GM12891 (cell line): ENCODE measurements at regions not wholly inside any gene's neighbourhood (a gene's known extent, or its start where the extent isn't known, plus 50 kb on each side); places are given as distances from the start of the nearest gene placed in this dataset.

Source experiments
- PAX5 ChIP-seq: IDR thresholded peaks from 2 replicates; pipeline ENCODE4 v1.6.1; 2011; ENCODE audit warnings: low read length, moderate library complexity, mild to moderate bottlenecking; ENCODE audit not compliant: insufficient read depth, severe bottlenecking
- POLR2A ChIP-seq: IDR thresholded peaks from 2 replicates; pipeline ENCODE4 v1.6.1; 2011; ENCODE audit warnings: low read depth, low read length, control low read depth
- POLR2AphosphoS5 ChIP-seq: IDR thresholded peaks from 2 replicates; pipeline ENCODE4 v1.6.1; 2011; ENCODE audit warnings: low read depth, low read length, control low read depth
- POU2F2 ChIP-seq: IDR thresholded peaks from 2 replicates; pipeline ENCODE4 v1.6.1; 2011; ENCODE audit warnings: low read depth, mild to moderate bottlenecking, control low read depth, low read length, moderate library complexity
- SPI1 ChIP-seq: IDR thresholded peaks from 2 replicates; pipeline ENCODE4 v1.6.1; 2011; ENCODE audit warnings: low read depth, low read length, control low read depth
- TAF1 ChIP-seq: IDR thresholded peaks from 2 replicates; pipeline ENCODE4 v1.6.1; 2011; ENCODE audit warnings: low read depth, low read length, control low read depth

DNA sequence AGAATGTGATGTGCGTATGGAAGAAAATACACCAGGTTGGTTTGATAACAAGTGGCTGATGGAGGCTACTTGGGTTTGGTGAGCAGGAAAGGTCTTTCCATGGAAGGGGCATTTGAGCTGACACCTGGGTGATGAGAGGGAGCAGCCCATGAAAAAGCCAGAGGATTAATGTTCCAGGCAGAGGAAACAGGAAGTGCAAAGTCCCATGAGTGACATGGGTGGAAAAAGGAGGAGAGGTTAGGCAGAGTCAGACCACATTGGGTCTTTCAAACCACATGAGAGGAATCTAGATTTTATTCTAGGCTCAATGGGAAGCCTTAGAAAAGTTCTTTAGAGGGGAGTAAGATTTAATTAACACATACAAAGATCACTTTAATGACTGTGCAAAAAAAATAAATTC lies 195.7 kb downstream of the LRATD1 start:
- TF ChIP-seq POLR2AphosphoS5 (no peak), POLR2A (no peak), TAF1 (no peak), SPI1 (no peak), PAX5 (no peak), POU2F2 (no peak)
